ENCODE measurements at regions not wholly inside any gene's neighbourhood (a gene's known extent, or its start where the extent isn't known, plus 50 kb on each side); places are given as distances from the start of the nearest gene placed in this dataset.

DNA sequence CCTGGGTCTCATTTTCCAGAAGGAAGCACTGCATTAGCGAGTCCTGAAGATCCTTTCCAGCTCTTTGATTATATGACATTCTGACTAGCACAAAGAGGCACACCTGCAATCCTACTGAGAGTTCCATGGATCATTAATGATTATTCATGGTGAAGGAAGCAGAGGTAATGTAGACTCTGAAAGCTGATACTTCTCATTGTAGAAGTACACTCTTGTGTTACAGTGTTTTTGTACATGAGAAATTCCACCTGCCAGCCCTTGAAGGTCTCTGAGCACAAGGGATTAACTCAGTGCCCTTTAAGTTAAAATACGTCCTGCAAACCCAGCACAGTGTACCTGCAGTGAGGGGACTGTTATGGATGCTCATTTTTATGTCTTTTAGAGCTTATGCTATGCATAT, 558.8 kb upstream of the FBXO33 start:
- Histone ChIP-seq H3K4me2 (ENCODE audit: low read length) (no peak overlapping the region), H3K27ac (ENCODE audit: low read depth, low read length) (no peak overlapping the region), H3K4me1 (ENCODE audit: control insufficient read depth in 1 of 2, insufficient read depth in 2 of 2, low read length in 2 of 2) (no peaks in the 10 kb centered on the region), H2AFZ (ENCODE audit: low read depth, low read length, poor library complexity, severe bottlenecking) (no peak overlapping the region), H3K9ac (ENCODE audit: low read length) (no peak overlapping the region), H3K36me3 (ENCODE audit: control insufficient read depth in 1 of 2, insufficient read depth in 2 of 2, low read length in 2 of 2) (no peaks in the 10 kb centered on the region), H3K4me3 (replicated peaks in 1 of 2; ENCODE audit: low read depth in 1 of 2, low read length in 2 of 2) (no peak overlapping the region), H3K9me2 (ENCODE audit: insufficient read depth) (no peaks in the 10 kb centered on the region), H3K9me3 (ENCODE audit: control insufficient read depth in 1 of 2, insufficient read depth in 1 of 2, low read depth in 1 of 2, low read length in 2 of 2) (no peaks in the 10 kb centered on the region), H3K79me2 (ENCODE audit: insufficient read depth, low read length) (no peaks in the 10 kb centered on the region), H3K27me3 (ENCODE audit: insufficient read depth, low read length) (no peaks in the 10 kb centered on the region), H4K20me1 (ENCODE audit: insufficient read depth) (no peaks in the 10 kb centered on the region)
- ChIA-PET POLR2A (no interaction called here), RAD21 (ENCODE audit: low non-redundant PET in 1 of 2, low total read pairs in 2 of 2, uncharacterized antibody in 2 of 2, unreplicated experiment in 2 of 2) (no interaction called here), CTCF (no interaction called here)
- no peak for DNase-seq (ENCODE audit: low read depth, low spot score)
- ATAC-seq = no peak
- intact Hi-C loops (cut with micrococcal nuclease) = no loop called here
- BruUV-seq (replicated peaks) = no TSS peak
- no peak for TF ChIP-seq TCF7L2 (IDR thresholded peaks at IDR 0.05; ENCODE audit: borderline replicate concordance, extremely low read depth, insufficient read depth, insufficient read length)
- no peak for TF ChIP-seq ZBTB33 (IDR thresholded peaks at IDR 0.05; ENCODE audit: extremely low read depth, insufficient replicate concordance, low read length)
- TF ChIP-seq YY1 (IDR thresholded peaks at IDR 0.05; ENCODE audit: extremely low read depth, insufficient replicate concordance, low read depth, low read length) = no peak
- TF ChIP-seq POLR2AphosphoS5 (IDR thresholded peaks at IDR 0.05; ENCODE audit: low read depth, low read length) = no peak
- TF ChIP-seq, protein P1, sequence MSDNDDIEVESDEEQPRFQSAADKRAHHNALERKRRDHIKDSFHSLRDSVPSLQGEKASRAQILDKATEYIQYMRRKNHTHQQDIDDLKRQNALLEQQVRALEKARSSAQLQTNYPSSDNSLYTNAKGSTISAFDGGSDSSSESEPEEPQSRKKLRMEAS (IDR thresholded peaks at IDR 0.05) = no peak
- TF ChIP-seq CBX3 (IDR thresholded peaks at IDR 0.05; ENCODE audit: low read depth) = no peak
- TF ChIP-seq SP1 (IDR thresholded peaks at IDR 0.05; ENCODE audit: low read depth) = no peak
- no peak for TF ChIP-seq ZFX (IDR thresholded peaks at IDR 0.05)
- TF ChIP-seq, protein P2, sequence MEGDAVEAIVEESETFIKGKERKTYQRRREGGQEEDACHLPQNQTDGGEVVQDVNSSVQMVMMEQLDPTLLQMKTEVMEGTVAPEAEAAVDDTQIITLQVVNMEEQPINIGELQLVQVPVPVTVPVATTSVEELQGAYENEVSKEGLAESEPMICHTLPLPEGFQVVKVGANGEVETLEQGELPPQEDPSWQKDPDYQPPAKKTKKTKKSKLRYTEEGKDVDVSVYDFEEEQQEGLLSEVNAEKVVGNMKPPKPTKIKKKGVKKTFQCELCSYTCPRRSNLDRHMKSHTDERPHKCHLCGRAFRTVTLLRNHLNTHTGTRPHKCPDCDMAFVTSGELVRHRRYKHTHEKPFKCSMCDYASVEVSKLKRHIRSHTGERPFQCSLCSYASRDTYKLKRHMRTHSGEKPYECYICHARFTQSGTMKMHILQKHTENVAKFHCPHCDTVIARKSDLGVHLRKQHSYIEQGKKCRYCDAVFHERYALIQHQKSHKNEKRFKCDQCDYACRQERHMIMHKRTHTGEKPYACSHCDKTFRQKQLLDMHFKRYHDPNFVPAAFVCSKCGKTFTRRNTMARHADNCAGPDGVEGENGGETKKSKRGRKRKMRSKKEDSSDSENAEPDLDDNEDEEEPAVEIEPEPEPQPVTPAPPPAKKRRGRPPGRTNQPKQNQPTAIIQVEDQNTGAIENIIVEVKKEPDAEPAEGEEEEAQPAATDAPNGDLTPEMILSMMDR (IDR thresholded peaks at IDR 0.05 in 2 of 3, conservative IDR thresholded peaks at IDR 0.05 in 1 of 3; ENCODE audit: borderline replicate concordance in 1 of 3, insufficient read depth in 1 of 3, low read depth in 2 of 3, low read length in 2 of 3) = no peak
- no peak for TF ChIP-seq EZH2phosphoT487 (IDR thresholded peaks at IDR 0.05; ENCODE audit: borderline replicate concordance)
- TF ChIP-seq, protein P3, sequence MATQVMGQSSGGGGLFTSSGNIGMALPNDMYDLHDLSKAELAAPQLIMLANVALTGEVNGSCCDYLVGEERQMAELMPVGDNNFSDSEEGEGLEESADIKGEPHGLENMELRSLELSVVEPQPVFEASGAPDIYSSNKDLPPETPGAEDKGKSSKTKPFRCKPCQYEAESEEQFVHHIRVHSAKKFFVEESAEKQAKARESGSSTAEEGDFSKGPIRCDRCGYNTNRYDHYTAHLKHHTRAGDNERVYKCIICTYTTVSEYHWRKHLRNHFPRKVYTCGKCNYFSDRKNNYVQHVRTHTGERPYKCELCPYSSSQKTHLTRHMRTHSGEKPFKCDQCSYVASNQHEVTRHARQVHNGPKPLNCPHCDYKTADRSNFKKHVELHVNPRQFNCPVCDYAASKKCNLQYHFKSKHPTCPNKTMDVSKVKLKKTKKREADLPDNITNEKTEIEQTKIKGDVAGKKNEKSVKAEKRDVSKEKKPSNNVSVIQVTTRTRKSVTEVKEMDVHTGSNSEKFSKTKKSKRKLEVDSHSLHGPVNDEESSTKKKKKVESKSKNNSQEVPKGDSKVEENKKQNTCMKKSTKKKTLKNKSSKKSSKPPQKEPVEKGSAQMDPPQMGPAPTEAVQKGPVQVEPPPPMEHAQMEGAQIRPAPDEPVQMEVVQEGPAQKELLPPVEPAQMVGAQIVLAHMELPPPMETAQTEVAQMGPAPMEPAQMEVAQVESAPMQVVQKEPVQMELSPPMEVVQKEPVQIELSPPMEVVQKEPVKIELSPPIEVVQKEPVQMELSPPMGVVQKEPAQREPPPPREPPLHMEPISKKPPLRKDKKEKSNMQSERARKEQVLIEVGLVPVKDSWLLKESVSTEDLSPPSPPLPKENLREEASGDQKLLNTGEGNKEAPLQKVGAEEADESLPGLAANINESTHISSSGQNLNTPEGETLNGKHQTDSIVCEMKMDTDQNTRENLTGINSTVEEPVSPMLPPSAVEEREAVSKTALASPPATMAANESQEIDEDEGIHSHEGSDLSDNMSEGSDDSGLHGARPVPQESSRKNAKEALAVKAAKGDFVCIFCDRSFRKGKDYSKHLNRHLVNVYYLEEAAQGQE (IDR thresholded peaks at IDR 0.05; ENCODE audit: low read depth) = no peak
- TF ChIP-seq RAD21 (IDR thresholded peaks at IDR 0.05; ENCODE audit: low read depth) = no peak
